Activated CD8-positive, alpha-beta T cell treated with anti-CD3 and anti-CD28 coated beads for 36 hours (primary cell): ENCODE measurements at regions not wholly inside any gene's neighbourhood (a gene's known extent, or its start where the extent isn't known, plus 50 kb on each side); places are given as distances from the start of the nearest gene placed in this dataset.

ENCODE experiments used
- ATAC-seq: fragments of 200-7000 bp; cut with Tn5 transposase; one replicate; pipeline ENCODE4 v1.10.0; 2021; ENCODE audit warnings: mild to moderate bottlenecking, moderate library complexity
- CTCF ChIA-PET: fragments of 350-600 bp; sonication (Branson Sonifier 250); formaldehyde crosslinking; loops from one replicate; lab custom pipeline; 2021; ENCODE audit warnings: antibody characterized with exemption; lab: Charles Lee
- POLR2A ChIA-PET: fragments of 350-600 bp; sonication (Branson Sonifier 250); formaldehyde crosslinking; loops from one replicate; lab custom pipeline; 2021; ENCODE audit warnings: antibody characterized with exemption; lab: Charles Lee
- DNase-seq: peaks from one replicate; pipeline ENCODE4 v3.0.0-alpha.2; 2020
- H3K27ac Mint-ChIP-seq: one replicate; pipeline ENCODE4 v1.8.0; 2021; ENCODE audit warnings: mild to moderate bottlenecking, mixed read lengths
- H3K27me3 Mint-ChIP-seq: one replicate; pipeline ENCODE4 v1.8.0; 2021; ENCODE audit warnings: mixed read lengths
- H3K36me3 Mint-ChIP-seq: one replicate; pipeline ENCODE4 v1.8.0; 2021; ENCODE audit warnings: low read depth, mixed read lengths
- H3K4me1 Mint-ChIP-seq: one replicate; pipeline ENCODE4 v1.8.0; 2021; ENCODE audit warnings: low read depth, mixed read lengths
- H3K4me3 Mint-ChIP-seq: one replicate; pipeline ENCODE4 v1.8.0; 2021; ENCODE audit warnings: mild to moderate bottlenecking, moderate library complexity, mixed read lengths
- H3K9me3 Mint-ChIP-seq: one replicate; pipeline ENCODE4 v1.8.0; 2021; ENCODE audit warnings: mixed read lengths
- intact Hi-C: fragments of 100-400 bp; cut with micrococcal nuclease; formaldehyde crosslinking; loops from one replicate; pipeline ENCODE4 v1.10.0; 2022
- TF ChIP-seq, protein P1 (sequence below): fragments of 200-600 bp; IDR thresholded peaks from one replicate; pipeline ENCODE4 v1.8.0; 2022; ENCODE audit warnings: antibody characterized with exemption, mild to moderate bottlenecking

DNA sequence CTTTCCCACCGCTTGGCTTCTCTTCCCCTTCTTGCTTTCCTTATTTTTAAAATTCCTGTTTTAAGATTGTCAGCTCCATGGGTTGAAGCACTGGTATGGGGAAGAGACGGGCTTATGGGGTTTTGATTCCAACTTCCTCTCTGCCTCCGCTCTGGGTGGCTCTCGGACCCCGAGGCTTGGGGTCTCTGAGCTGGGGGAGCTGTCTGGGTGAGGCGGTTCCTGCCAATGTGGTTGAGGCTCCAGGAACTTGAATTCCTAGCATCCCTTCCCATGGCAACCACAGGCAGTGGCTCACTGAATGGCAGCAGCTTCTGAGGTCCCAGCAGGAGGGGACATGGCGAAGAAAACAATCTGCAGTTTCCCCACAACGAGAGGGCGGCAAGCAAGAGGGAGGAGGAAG lies 83.1 kb upstream of the C1orf174 start:
- intact Hi-C loops = no loop called here
- Mint-ChIP-seq H3K27me3 (no peaks in the 10 kb centered on the region), H3K9me3 (no peaks in the 10 kb centered on the region), H3K36me3 (no peaks in the 10 kb centered on the region), H3K4me3 (no peak overlapping the region), H3K27ac (no peak overlapping the region), H3K4me1 (no peaks in the 10 kb centered on the region)
- CTCF ChIA-PET = no interaction called here
- POLR2A ChIA-PET = no interaction called here
- DNase-seq = no peak
- TF ChIP-seq, protein P1, sequence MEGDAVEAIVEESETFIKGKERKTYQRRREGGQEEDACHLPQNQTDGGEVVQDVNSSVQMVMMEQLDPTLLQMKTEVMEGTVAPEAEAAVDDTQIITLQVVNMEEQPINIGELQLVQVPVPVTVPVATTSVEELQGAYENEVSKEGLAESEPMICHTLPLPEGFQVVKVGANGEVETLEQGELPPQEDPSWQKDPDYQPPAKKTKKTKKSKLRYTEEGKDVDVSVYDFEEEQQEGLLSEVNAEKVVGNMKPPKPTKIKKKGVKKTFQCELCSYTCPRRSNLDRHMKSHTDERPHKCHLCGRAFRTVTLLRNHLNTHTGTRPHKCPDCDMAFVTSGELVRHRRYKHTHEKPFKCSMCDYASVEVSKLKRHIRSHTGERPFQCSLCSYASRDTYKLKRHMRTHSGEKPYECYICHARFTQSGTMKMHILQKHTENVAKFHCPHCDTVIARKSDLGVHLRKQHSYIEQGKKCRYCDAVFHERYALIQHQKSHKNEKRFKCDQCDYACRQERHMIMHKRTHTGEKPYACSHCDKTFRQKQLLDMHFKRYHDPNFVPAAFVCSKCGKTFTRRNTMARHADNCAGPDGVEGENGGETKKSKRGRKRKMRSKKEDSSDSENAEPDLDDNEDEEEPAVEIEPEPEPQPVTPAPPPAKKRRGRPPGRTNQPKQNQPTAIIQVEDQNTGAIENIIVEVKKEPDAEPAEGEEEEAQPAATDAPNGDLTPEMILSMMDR = no peak
- no peak for ATAC-seq

DNA sequence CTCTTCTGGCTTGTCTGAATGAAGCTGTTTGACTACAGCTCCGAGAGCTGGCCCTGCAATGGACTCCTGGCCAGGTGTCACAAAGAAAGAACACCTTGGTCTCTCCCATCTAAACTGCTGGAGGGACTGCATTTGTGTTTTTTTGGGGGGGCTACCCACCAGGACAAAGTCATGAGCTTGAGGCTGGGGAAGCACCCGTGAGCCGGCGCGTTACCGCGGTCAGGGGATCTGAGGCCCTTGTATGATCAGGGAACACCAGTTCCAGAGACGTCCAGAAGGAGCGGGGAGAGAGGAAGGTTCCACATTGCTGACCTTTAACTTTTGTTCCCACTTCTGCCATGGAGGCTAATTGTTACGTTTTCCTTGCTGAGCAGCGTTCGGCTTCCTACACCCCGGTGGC lies 84.5 kb upstream of the C1orf174 start:
- ChIA-PET CTCF (no interaction called here), POLR2A (no interaction called here)
- Mint-ChIP-seq H3K9me3 (no peaks in the 10 kb centered on the region), H3K27me3 (no peaks in the 10 kb centered on the region), H3K4me1 (no peaks in the 10 kb centered on the region), H3K27ac (no peak overlapping the region), H3K36me3 (no peaks in the 10 kb centered on the region), H3K4me3 (no peak overlapping the region)
- no peak for ATAC-seq
- DNase-seq = no peak
- intact Hi-C loops = no loop called here
- TF ChIP-seq, protein P1 = no peak

DNA sequence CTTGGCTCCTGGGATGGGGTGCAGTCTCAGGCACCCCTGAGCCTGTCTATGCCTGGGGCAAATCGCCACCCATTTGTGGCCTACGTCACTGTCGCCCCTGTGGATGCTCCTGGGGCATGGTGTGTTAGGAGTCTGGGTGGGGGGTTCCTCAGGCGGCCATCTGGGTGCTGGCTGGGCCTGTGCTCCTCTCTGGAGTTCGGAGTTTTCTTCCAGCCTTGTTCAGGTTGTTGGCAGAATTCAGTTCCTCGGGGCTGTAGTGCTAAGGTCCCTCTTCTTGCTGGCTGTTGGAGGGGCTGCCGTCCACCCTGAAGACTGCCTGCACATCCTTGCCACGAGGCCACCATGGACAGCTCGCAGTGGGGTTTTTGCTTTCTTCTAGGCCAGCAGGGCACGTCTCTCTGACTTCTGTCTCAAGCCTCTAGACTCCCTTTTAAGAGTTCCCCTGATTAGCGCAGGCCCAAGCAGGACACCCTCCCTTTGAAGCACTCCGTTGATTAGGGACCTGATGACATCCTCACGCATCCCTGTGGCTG lies 86.7 kb upstream of the C1orf174 start:
- CTCF ChIA-PET = no interaction called here
- Mint-ChIP-seq H3K27me3 (peaks cover under 1% of the 10 kb centered on the region), H3K4me1 (no peaks in the 10 kb centered on the region), H3K4me3 (no peak overlapping the region), H3K36me3 (no peaks in the 10 kb centered on the region), H3K27ac (no peak overlapping the region), H3K9me3 (no peaks in the 10 kb centered on the region)
- TF ChIP-seq, protein P1 = no peak
- ATAC-seq (no peak), DNase-seq (no peak)
- POLR2A ChIA-PET = no interaction called here
- intact Hi-C loops = no loop called here

DNA sequence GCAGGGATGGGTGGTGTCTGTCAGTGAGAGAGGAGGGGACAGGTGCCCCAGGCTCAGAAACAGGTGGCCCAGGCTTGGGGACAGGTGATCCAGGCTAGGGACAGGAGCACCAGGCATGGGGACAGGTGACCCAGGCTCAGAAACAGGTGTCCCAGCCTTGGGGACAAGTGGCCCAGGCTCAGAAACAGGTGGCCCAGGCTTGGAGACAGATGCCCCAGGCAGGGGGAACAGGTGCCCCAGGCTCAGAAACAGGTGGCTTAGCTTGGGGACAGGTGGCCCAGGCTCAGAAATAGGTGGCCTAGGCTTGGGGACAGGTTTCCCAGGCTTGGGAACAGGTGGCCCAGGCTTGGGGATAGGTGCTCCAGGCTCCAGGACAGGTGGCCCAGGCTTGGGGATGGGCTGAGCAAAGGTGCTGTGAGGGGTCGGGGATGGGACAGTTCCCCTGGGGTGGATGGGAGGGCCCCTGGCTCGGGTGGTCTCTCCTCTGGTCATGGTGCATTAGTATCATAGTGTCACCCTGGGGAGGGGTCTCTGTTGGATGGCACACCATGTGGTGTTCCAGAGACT lies 87.7 kb upstream of the C1orf174 start:
- DNase-seq (no peak), ATAC-seq (no peak)
- TF ChIP-seq, protein P1 = no peak
- CTCF ChIA-PET = no interaction called here
- peaks cover 6% of the 10 kb centered on the region for H3K27me3 Mint-ChIP-seq
- H3K4me1 Mint-ChIP-seq = no peaks in the 10 kb centered on the region
- intact Hi-C loops = no loop called here
- H3K36me3 Mint-ChIP-seq = no peaks in the 10 kb centered on the region
- no peak overlapping the region for H3K4me3 Mint-ChIP-seq
- POLR2A ChIA-PET = no interaction called here
- H3K27ac Mint-ChIP-seq = no peak overlapping the region
- peaks cover 6% of the 10 kb centered on the region for H3K9me3 Mint-ChIP-seq

DNA sequence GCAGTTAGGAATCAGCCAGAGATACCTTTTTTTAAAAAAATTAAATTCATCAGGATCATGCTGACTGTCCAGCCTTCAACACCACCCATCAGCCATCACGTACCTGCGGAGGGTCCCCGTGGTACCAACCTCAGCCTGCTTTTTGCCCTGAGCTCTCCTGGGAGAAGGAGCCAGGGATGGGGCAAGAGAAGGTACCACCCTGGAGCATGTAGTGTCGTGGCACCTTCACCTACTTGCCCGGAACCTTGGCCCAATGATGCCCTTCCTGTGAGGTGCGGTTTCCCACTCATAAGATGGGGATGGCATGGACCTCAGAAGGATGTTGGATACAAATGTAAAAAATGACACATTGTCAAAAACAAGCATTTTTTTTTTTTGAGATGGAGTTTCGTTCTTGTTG lies 88.4 kb upstream of the C1orf174 start:
- H3K4me1 Mint-ChIP-seq = no peaks in the 10 kb centered on the region
- intact Hi-C loops = no loop called here
- H3K27ac Mint-ChIP-seq = no peak overlapping the region
- peaks cover 6% of the 10 kb centered on the region for H3K27me3 Mint-ChIP-seq
- no peaks in the 10 kb centered on the region for H3K36me3 Mint-ChIP-seq
- peaks cover 6% of the 10 kb centered on the region for H3K9me3 Mint-ChIP-seq
- POLR2A ChIA-PET = no interaction called here
- TF ChIP-seq, protein P1 = no peak
- no peak overlapping the region for H3K4me3 Mint-ChIP-seq
- DNase-seq (no peak), ATAC-seq (no peak)
- CTCF ChIA-PET = no interaction called here
